ENCODE measurements at regions not wholly inside any gene's neighbourhood (a gene's known extent, or its start where the extent isn't known, plus 50 kb on each side); places are given as distances from the start of the nearest gene placed in this dataset.

DNA sequence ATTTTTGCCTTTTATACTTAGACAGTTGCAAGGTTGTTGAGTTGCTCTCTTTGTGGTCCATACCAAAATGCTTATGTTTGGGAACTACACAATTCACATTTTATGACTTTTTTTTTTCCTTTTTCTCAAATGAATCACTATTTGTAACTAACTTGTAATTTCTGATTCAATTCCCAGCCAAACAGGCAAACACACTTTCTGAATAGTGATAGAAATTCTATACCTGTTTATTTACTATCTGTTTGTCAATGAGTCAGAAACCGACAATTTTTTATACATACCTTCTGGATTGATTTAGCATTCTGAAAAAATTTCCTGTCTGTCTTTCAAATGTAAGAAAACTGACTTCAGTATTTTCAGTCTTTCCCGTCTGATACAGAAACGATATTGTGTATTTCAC, 69.1 kb downstream of the MBL2 start:
- no peaks in the 10 kb centered on the region for H3K4me1 Mint-ChIP-seq
- Histone ChIP-seq H3K56ac (ENCODE audit: insufficient read length, low read depth, low read length) (no peak overlapping the region), H2AFZ (ENCODE audit: low read length) (no peak overlapping the region), H3K9me3 (ENCODE audit: control insufficient read depth, low read depth, low read length) (no peaks in the 10 kb centered on the region), H4K20me1 (ENCODE audit: control insufficient read depth, insufficient read depth, insufficient read length) (no peaks in the 10 kb centered on the region), H2BK120ac (ENCODE audit: low read depth, low read length, poor library complexity, severe bottlenecking) (no peak overlapping the region), H2AK5ac (ENCODE audit: insufficient read length, low read length) (no peak overlapping the region), H3K79me1 (ENCODE audit: insufficient read depth, low read depth, low read length, poor library complexity, severe bottlenecking) (no peaks in the 10 kb centered on the region), H4K91ac (ENCODE audit: insufficient read length, low read depth, low read length) (no peak overlapping the region), H3K23ac (ENCODE audit: insufficient read length, low read depth, low read length) (no peak overlapping the region), H4K8ac (replicated peaks; ENCODE audit: insufficient read length, low read depth, low read length) (no peak overlapping the region), H3T11ph (ENCODE audit: low read length) (no peak overlapping the region), H3K23me2 (ENCODE audit: insufficient read length, low read depth, low read length, poor library complexity, severe bottlenecking) (no peaks in the 10 kb centered on the region), H3K18ac (ENCODE audit: insufficient read length, low read depth, low read length) (no peak overlapping the region), H3K79me2 (ENCODE audit: insufficient read depth, low read length) (no peaks in the 10 kb centered on the region), H2BK20ac (ENCODE audit: low read depth, low read length, poor library complexity, severe bottlenecking) (no peak overlapping the region), H2BK5ac (ENCODE audit: insufficient read length, low read length) (no peak overlapping the region), H3K4me2 (ENCODE audit: insufficient read depth, insufficient read length, low read length) (no peak overlapping the region), H4K5ac (ENCODE audit: insufficient read length, low read depth, low read length) (no peak overlapping the region), H2BK12ac (ENCODE audit: insufficient read length, low read depth, low read length) (no peak overlapping the region), H3K9ac (ENCODE audit: extremely low read depth, insufficient read length, low read length) (no peak overlapping the region), H3K27ac (ENCODE audit: insufficient read length, low read depth, low read length) (no peak overlapping the region), H3K27me3 (ENCODE audit: insufficient read depth, low read length) (no peaks in the 10 kb centered on the region), H2BK15ac (ENCODE audit: low read depth, low read length) (no peak overlapping the region), H3K4ac (ENCODE audit: low read depth, low read length) (no peak overlapping the region), H3K14ac (ENCODE audit: insufficient read depth, low read length) (no peak overlapping the region), H3K4me1 (ENCODE audit: insufficient read depth, low read length) (no peaks in the 10 kb centered on the region)
- no peak for DNase-seq
- no peaks in the 10 kb centered on the region for H3K36me3 Mint-ChIP-seq (ENCODE audit: insufficient read depth in 1 of 3, low read depth in 3 of 3)
- H3K27me3 Mint-ChIP-seq (ENCODE audit: low read depth): no peaks in the 10 kb centered on the region
- no peaks in the 10 kb centered on the region for H3K9me3 Mint-ChIP-seq
- no CpG with 5 or more reads among the region's 3 CpGs for WGBS (ENCODE audit: extremely low coverage, insufficient read length, low lambda C conversion rate)
- H3K27ac Mint-ChIP-seq: no peak overlapping the region
- H3K4me3 Mint-ChIP-seq: no peak overlapping the region
- TF ChIP-seq CTCF (conservative IDR thresholded peaks at IDR 0.05): no peak
